HCT116 (cell line): ENCODE measurements at regions not wholly inside any gene's neighbourhood (a gene's known extent, or its start where the extent isn't known, plus 50 kb on each side); places are given as distances from the start of the nearest gene placed in this dataset.

Experiments used
- ATAC-seq: fragments of 200-7000 bp; cut with Tn5 transposase; 2 replicates; pipeline ENCODE4 v1.9.1; 2020; ENCODE audit warnings: mild to moderate bottlenecking, moderate library complexity
- BruUV-seq: library from RNA; stranded (reverse); fragments of 400-500 nt; replicated peaks from 2 replicates; lab custom pipeline; 2021; lab: Mats Ljungman, UMichigan
- CTCF ChIA-PET: fragments of 300-600 bp; sonication (Branson Sonifier 250); formaldehyde crosslinking; loops from one replicate; lab custom pipeline; 2021; ENCODE audit warnings: antibody characterized with exemption; lab: Charles Lee
- POLR2A ChIA-PET: fragments of 300-600, 350-600 bp; sonication (Branson Sonifier 250); formaldehyde crosslinking; loops from one replicate; lab custom pipeline; 2021; ENCODE audit warnings: antibody characterized with exemption; lab: Charles Lee
- RAD21 ChIA-PET, 2 experiments: fragments of 300-600 bp; sonication (Branson Sonifier 250); formaldehyde crosslinking; loops; one replicate each; lab custom pipeline; 2023; ENCODE audit warnings: low total read pairs in 2 of 2; ENCODE audit not compliant: uncharacterized antibody in 2 of 2, unreplicated experiment in 2 of 2, low non-redundant PET in 1 of 2; lab: Charles Lee
- DNase-seq: peaks from one replicate; pipeline ENCODE4 v3.0.0-alpha.2; 2010; ENCODE audit warnings: low read depth, low spot score
- H2AFZ ChIP-seq: fragments of 200-600 bp; shearing (Covaris generic), sonication (generic); 2 replicates; pipeline ENCODE4 v1.6.1; 2017; ENCODE audit warnings: low read depth, mixed run types, mixed read lengths, antibody characterized with exemption, low read length; ENCODE audit not compliant: poor library complexity, severe bottlenecking
- H3K27ac ChIP-seq: 2 replicates; pipeline ENCODE4 v1.5.1; 2012; ENCODE audit warnings: low read depth, low read length
- H3K27me3 ChIP-seq: fragments of 200-600 bp; sonication (generic); 2 replicates; pipeline ENCODE4 v1.6.1; 2016; ENCODE audit warnings: mixed run types, low read length, mixed read lengths; ENCODE audit not compliant: insufficient read depth
- H3K36me3 ChIP-seq, 2 experiments: fragments of 200-500 bp in 1 of 2; fragments of 200-600 bp in 1 of 2; sonication (Bioruptor generic) in 1 of 2; sonication (generic) in 1 of 2; 2 replicates each; pipeline versions ENCODE4 v1.5.1 to v1.6.1; 2014 to 2016; ENCODE audit warnings: low read length in 2 of 2, inconsistent platforms in 1 of 2, mixed read lengths in 1 of 2, mixed run types in 1 of 2; ENCODE audit not compliant: insufficient read depth in 2 of 2, control insufficient read depth in 1 of 2
- H3K4me1 ChIP-seq, 2 experiments: fragments of 200-600 bp in 1 of 2; sonication (generic) in 1 of 2; 2 replicates each; pipeline versions ENCODE4 v1.5.1 to v1.6.1; 2012 to 2017; ENCODE audit warnings: low read length in 2 of 2, inconsistent platforms in 1 of 2, mild to moderate bottlenecking in 1 of 2, mixed read lengths in 1 of 2, mixed run types in 1 of 2, moderate library complexity in 1 of 2; ENCODE audit not compliant: insufficient read depth in 2 of 2, control insufficient read depth in 1 of 2
- H3K4me2 ChIP-seq: fragments of 200-600 bp; sonication (generic); 2 replicates; pipeline ENCODE4 v1.6.1; 2017; ENCODE audit warnings: mixed run types, low read length, mixed read lengths
- H3K4me3 ChIP-seq, 2 experiments: fragments of 200-600 bp in 1 of 2; sonication (generic) in 1 of 2; replicated peaks in 1 of 2; 2 replicates each; pipeline ENCODE4 v1.5.1; 2011 to 2016; ENCODE audit warnings: low read length in 2 of 2, control low read depth in 1 of 2, low read depth in 1 of 2, mild to moderate bottlenecking in 1 of 2, mixed read lengths in 1 of 2, mixed run types in 1 of 2
- H3K79me2 ChIP-seq: fragments of 200-600 bp; sonication (generic); 2 replicates; pipeline ENCODE4 v1.6.1; 2017; ENCODE audit warnings: mild to moderate bottlenecking, mixed run types, low read length, moderate library complexity, mixed read lengths; ENCODE audit not compliant: insufficient read depth
- H3K9ac ChIP-seq: fragments of 200-600 bp; sonication (generic); 2 replicates; pipeline ENCODE4 v1.6.1; 2016; ENCODE audit warnings: low read length, mixed read lengths
- H3K9me2 ChIP-seq: fragments of 200-600 bp; sonication (generic), shearing (Covaris generic); 2 replicates; pipeline ENCODE4 v1.6.1; 2017; ENCODE audit warnings: mixed run types, mild to moderate bottlenecking, moderate library complexity; ENCODE audit not compliant: insufficient read depth
- H3K9me3 ChIP-seq, 2 experiments: fragments of 200-500 bp in 1 of 2; fragments of 200-600 bp in 1 of 2; sonication (Bioruptor generic) in 1 of 2; sonication (generic) in 1 of 2; 2 replicates each; pipeline ENCODE4 v1.6.1; 2014 to 2017; ENCODE audit warnings: low read length in 2 of 2, mixed read lengths in 2 of 2, inconsistent platforms in 1 of 2, low read depth in 1 of 2, mild to moderate bottlenecking in 1 of 2, mixed run types in 1 of 2, moderate library complexity in 1 of 2; ENCODE audit not compliant: control insufficient read depth in 1 of 2, insufficient read depth in 1 of 2
- H4K20me1 ChIP-seq: fragments of 200-600 bp; sonication (generic), shearing (Covaris generic); 2 replicates; pipeline ENCODE4 v1.6.1; 2017; ENCODE audit warnings: mixed run types, mild to moderate bottlenecking, moderate library complexity; ENCODE audit not compliant: insufficient read depth
- ATF3 ChIP-seq: IDR thresholded peaks from 2 replicates; pipeline ENCODE4 v1.6.1; 2012
- CBX3 ChIP-seq: IDR thresholded peaks from 2 replicates; pipeline ENCODE4 v1.6.1; 2012; ENCODE audit warnings: low read depth
- CEBPB ChIP-seq: IDR thresholded peaks from 2 replicates; pipeline ENCODE4 v1.6.1; 2012; ENCODE audit warnings: low read depth
- CTCF ChIP-seq, 3 experiments: fragments of 200-600 bp in 1 of 3; sonication (generic) in 1 of 3; IDR thresholded peaks in 2 of 3; conservative IDR thresholded peaks in 1 of 3; 2 replicates each; pipeline ENCODE4 v1.5.1; 2012 to 2017; ENCODE audit warnings: low read depth in 2 of 3, low read length in 2 of 3, antibody characterized with exemption in 1 of 3, borderline replicate concordance in 1 of 3, control low read depth in 1 of 3, mild to moderate bottlenecking in 1 of 3, mixed read lengths in 1 of 3, mixed run types in 1 of 3, moderate library complexity in 1 of 3; ENCODE audit not compliant: insufficient read depth in 1 of 3
- EGR1 ChIP-seq: IDR thresholded peaks from 2 replicates; pipeline ENCODE4 v1.6.1; 2012; ENCODE audit warnings: low read depth
- ELF1 ChIP-seq: IDR thresholded peaks from 2 replicates; pipeline ENCODE4 v1.6.1; 2012; ENCODE audit warnings: low read depth, borderline replicate concordance
- EZH2phosphoT487 ChIP-seq: fragments of 200-600 bp; IDR thresholded peaks from 2 replicates; pipeline ENCODE4 v1.6.1; 2018; ENCODE audit warnings: antibody characterized with exemption, borderline replicate concordance
- FOSL1 ChIP-seq: IDR thresholded peaks from 2 replicates; pipeline ENCODE4 v1.6.1; 2012; ENCODE audit warnings: low read depth
- JUND ChIP-seq: IDR thresholded peaks from 2 replicates; pipeline ENCODE4 v1.6.1; 2012
- MAX ChIP-seq: IDR thresholded peaks from 2 replicates; pipeline ENCODE4 v1.6.1; 2012
- SIN3A ChIP-seq: IDR thresholded peaks from 2 replicates; pipeline ENCODE4 v1.6.1; 2012; ENCODE audit warnings: low read depth
- SP1 ChIP-seq: IDR thresholded peaks from 2 replicates; pipeline ENCODE4 v1.6.1; 2012; ENCODE audit warnings: low read depth
- SRF ChIP-seq: IDR thresholded peaks from 2 replicates; pipeline ENCODE4 v1.6.1; 2012; ENCODE audit warnings: low read depth
- YY1 ChIP-seq: IDR thresholded peaks from 2 replicates; pipeline ENCODE4 v1.6.1; 2011; ENCODE audit warnings: low read length, low read depth, moderate library complexity, mild to moderate bottlenecking; ENCODE audit not compliant: insufficient replicate concordance; ENCODE audit errors: extremely low read depth
- ZBTB33 ChIP-seq: IDR thresholded peaks from 2 replicates; pipeline ENCODE4 v1.6.1; 2011; ENCODE audit warnings: mild to moderate bottlenecking, low read length, moderate library complexity; ENCODE audit not compliant: insufficient replicate concordance; ENCODE audit errors: extremely low read depth
- ZFX ChIP-seq: fragments of 450-650 bp; IDR thresholded peaks from 2 replicates; pipeline ENCODE4 v1.6.1; 2017
- intact Hi-C: fragments of 100-400 bp; cut with micrococcal nuclease; formaldehyde crosslinking; loops from 2 replicates; pipeline ENCODE4 v1.10.0; 2022

- H3K27me3 ChIP-seq, result no peaks in the 10 kb centered on the region
- H3K9ac ChIP-seq, result no peak overlapping the region
- ATAC-seq (no peak), DNase-seq (no peak)
- no TSS peak for BruUV-seq
- RAD21 ChIA-PET, result no interaction called here
- H3K4me1 ChIP-seq, result peaks cover 3 to 14% of the 10 kb centered on the region in 2 experiments; a peak in 3 of 4 replicates
- H3K9me2 ChIP-seq, result no peaks in the 10 kb centered on the region
- POLR2A ChIA-PET, result no interaction called here
- no peak overlapping the region for H3K4me3 ChIP-seq
- no peaks in the 10 kb centered on the region for H3K79me2 ChIP-seq
- CTCF ChIA-PET, result no interaction called here
- no peaks in the 10 kb centered on the region for H4K20me1 ChIP-seq
- no peak overlapping the region for H3K4me2 ChIP-seq
- TF ChIP-seq JUND (no peak), SP1 (no peak), CEBPB (no peak), FOSL1 (no peak), ATF3 (no peak), CBX3 (no peak), MAX (no peak), SIN3A (no peak), EGR1 (no peak), YY1 (no peak)
- H3K36me3 ChIP-seq, result no peaks in the 10 kb centered on the region
- H3K27ac ChIP-seq, result no peak overlapping the region
- intact Hi-C loops, result no loop called here
- no peak overlapping the region for H2AFZ ChIP-seq
- no peaks in the 10 kb centered on the region for H3K9me3 ChIP-seq
Measured at GRCh38 chr12:116443821-116444589, 115.2 kb upstream of the MAP1LC3B2 start.

GRCh38 chr12:116444590-116444943 is 114.6 kb upstream of the MAP1LC3B2 start:
- H3K36me3 ChIP-seq, result no peaks in the 10 kb centered on the region
- ChIA-PET CTCF (no interaction called here), POLR2A (no interaction called here)

More at GRCh38 chr12:116444590-116444943, 114.6 kb upstream of the MAP1LC3B2 start:
- H3K4me3 ChIP-seq, result no peak overlapping the region
- no peak for TF ChIP-seq ELF1
- TF ChIP-seq JUND, result no peak
- no peak for TF ChIP-seq SRF
- TF ChIP-seq YY1, result no peak
- no peak for TF ChIP-seq CTCF (IDR thresholded peaks at IDR 0.05 in 2 of 3, conservative IDR thresholded peaks at IDR 0.05 in 1 of 3; ENCODE audit: borderline replicate concordance in 1 of 3, insufficient read depth in 1 of 3, low read depth in 2 of 3, low read length in 2 of 3)
- no peak for TF ChIP-seq EZH2phosphoT487
- TF ChIP-seq SP1, result no peak
- no peak for TF ChIP-seq CEBPB
- TF ChIP-seq ZBTB33, result no peak
- no peak for TF ChIP-seq ZFX
- no peak for TF ChIP-seq FOSL1
- no peak for TF ChIP-seq SIN3A
- TF ChIP-seq MAX, result no peak
- H3K9ac ChIP-seq, result no peak overlapping the region
- no peaks in the 10 kb centered on the region for H3K9me2 ChIP-seq
- H3K4me1 ChIP-seq, result peaks cover 3 to 17% of the 10 kb centered on the region in 2 experiments; a peak in 3 of 4 replicates
- H3K4me2 ChIP-seq, result no peak overlapping the region
- H3K27ac ChIP-seq, result no peak overlapping the region
- H3K79me2 ChIP-seq, result no peaks in the 10 kb centered on the region
- no peak for DNase-seq
- ATAC-seq, result no peak
- H2AFZ ChIP-seq, result no peak overlapping the region
- H3K27me3 ChIP-seq, result no peaks in the 10 kb centered on the region
- no peaks in the 10 kb centered on the region for H4K20me1 ChIP-seq
- intact Hi-C loops, result no loop called here
- BruUV-seq, result no TSS peak
- RAD21 ChIA-PET, result no interaction called here
- H3K9me3 ChIP-seq, result no peaks in the 10 kb centered on the region
